IMR-90 (cell line): ENCODE measurements at regions not wholly inside any gene's neighbourhood (a gene's known extent, or its start where the extent isn't known, plus 50 kb on each side); places are given as distances from the start of the nearest gene placed in this dataset.

Experiments used
- ATAC-seq: fragments of 200-7000 bp; cut with Tn5 transposase; 2 replicates; pipeline ENCODE4 v1.9.1; 2020; ENCODE audit warnings: low read depth, mild to moderate bottlenecking, moderate library complexity
- BruUV-seq: library from RNA; stranded (reverse); fragments of 400-500 nt; replicated peaks from 2 replicates; lab custom pipeline; 2021; lab: Mats Ljungman, UMichigan
- CTCF ChIA-PET: fragments of 300-600 bp; formaldehyde crosslinking; extraction: SDS; loops from one replicate; lab custom pipeline; 2021; ENCODE audit warnings: antibody characterized with exemption; lab: Yijun Ruan, JAX
- POLR2A ChIA-PET: fragments of 300-600 bp; sonication (Branson Sonifier 250); formaldehyde crosslinking; loops from one replicate; lab custom pipeline; 2022; ENCODE audit warnings: antibody characterized with exemption; ENCODE audit not compliant: unreplicated experiment; lab: Charles Lee
- DNase-seq: peaks from one replicate; pipeline ENCODE4 v3.0.0; 2013
- H2AFZ ChIP-seq: replicated peaks from 2 replicates; pipeline ENCODE3; 2013; ENCODE audit warnings: low read length, mild to moderate bottlenecking; ENCODE audit not compliant: poor library complexity
- H2AK5ac ChIP-seq: 2 replicates; pipeline ENCODE4 v1.6.1; 2013; ENCODE audit warnings: low read depth, low read length, inconsistent platforms
- H2AK9ac ChIP-seq: replicated peaks from 2 replicates; pipeline ENCODE3; 2013; ENCODE audit warnings: mild to moderate bottlenecking, low read depth, low read length, moderate library complexity; ENCODE audit not compliant: poor library complexity
- H2BK120ac ChIP-seq: 2 replicates; pipeline ENCODE4 v1.6.1; 2013; ENCODE audit warnings: low read depth, low read length, inconsistent platforms
- H2BK15ac ChIP-seq: 3 replicates; pipeline ENCODE4 v1.6.1; 2013; ENCODE audit warnings: low read depth, low read length, inconsistent platforms
- H2BK20ac ChIP-seq: 2 replicates; pipeline ENCODE4 v1.6.1; 2013; ENCODE audit warnings: low read depth, mild to moderate bottlenecking, inconsistent platforms, low read length, moderate library complexity
- H2BK5ac ChIP-seq: 2 replicates; pipeline ENCODE4 v1.6.1; 2013; ENCODE audit warnings: mild to moderate bottlenecking, low read depth, low read length, inconsistent platforms; ENCODE audit not compliant: poor library complexity, severe bottlenecking
- H3K14ac ChIP-seq: replicated peaks from 2 replicates; pipeline ENCODE4 v1.6.1; 2013; ENCODE audit warnings: low read depth, low read length, inconsistent platforms
- H3K18ac ChIP-seq: 2 replicates; pipeline ENCODE4 v1.6.1; 2013; ENCODE audit warnings: low read depth, low read length, control low read depth
- H3K23ac ChIP-seq: 2 replicates; pipeline ENCODE4 v1.6.1; 2013; ENCODE audit warnings: low read depth, low read length, inconsistent platforms
- H3K27ac ChIP-seq: 2 replicates; pipeline ENCODE4 v1.5.1; 2013; ENCODE audit warnings: mild to moderate bottlenecking, control low read depth, low read length; ENCODE audit not compliant: insufficient read depth
- H3K27me3 ChIP-seq: 2 replicates; pipeline ENCODE4 v1.6.1; 2013; ENCODE audit warnings: low read length; ENCODE audit not compliant: control insufficient read depth, insufficient read depth
- H3K36me3 ChIP-seq: 2 replicates; pipeline ENCODE4 v1.6.1; 2013; ENCODE audit warnings: low read length, mixed read lengths; ENCODE audit not compliant: control insufficient read depth, insufficient read depth
- H3K4ac ChIP-seq: 2 replicates; pipeline ENCODE4 v1.6.1; 2013; ENCODE audit warnings: low read depth, low read length, inconsistent platforms
- H3K4me1 ChIP-seq: 2 replicates; pipeline ENCODE4 v1.6.1; 2013; ENCODE audit warnings: low read length, mixed read lengths; ENCODE audit not compliant: control insufficient read depth, insufficient read depth
- H3K4me2 ChIP-seq: 2 replicates; pipeline ENCODE4 v1.6.1; 2013; ENCODE audit warnings: low read depth, mild to moderate bottlenecking, control low read depth, low read length, moderate library complexity
- H3K4me3 ChIP-seq: 2 replicates; pipeline ENCODE4 v1.5.1; 2013; ENCODE audit warnings: low read depth, mild to moderate bottlenecking, control low read depth, low read length, moderate library complexity; ENCODE audit not compliant: insufficient read depth
- H3K56ac ChIP-seq: 2 replicates; pipeline ENCODE4 v1.6.1; 2013; ENCODE audit warnings: low read length, inconsistent platforms; ENCODE audit not compliant: insufficient read depth; ENCODE audit errors: extremely low read depth
- H3K79me1 ChIP-seq, 2 experiments: 2 replicates each; pipeline ENCODE4 v1.6.1; 2013; ENCODE audit warnings: low read length in 2 of 2, inconsistent platforms in 1 of 2, low read depth in 1 of 2
- H3K9ac ChIP-seq: 2 replicates; pipeline ENCODE4 v1.6.1; 2013; ENCODE audit warnings: low read depth, low read length, control low read depth
- H3K9me1 ChIP-seq: 2 replicates; pipeline ENCODE4 v1.6.1; 2013; ENCODE audit warnings: low read length, inconsistent platforms; ENCODE audit not compliant: insufficient read depth
- H3K9me3 ChIP-seq: 2 replicates; pipeline ENCODE4 v1.6.1; 2013; ENCODE audit warnings: low read length; ENCODE audit not compliant: control insufficient read depth, insufficient read depth
- H4K20me1 ChIP-seq: 2 replicates; pipeline ENCODE4 v1.6.1; 2013; ENCODE audit warnings: low read length, inconsistent platforms; ENCODE audit not compliant: insufficient read depth
- H4K5ac ChIP-seq: 2 replicates; pipeline ENCODE4 v1.6.1; 2013; ENCODE audit warnings: mild to moderate bottlenecking, low read depth, low read length, control low read depth
- H4K8ac ChIP-seq, 2 experiments: 2 replicates each; pipeline ENCODE4 v1.6.1; 2013; ENCODE audit warnings: low read depth in 2 of 2, low read length in 2 of 2, control low read depth in 1 of 2, inconsistent platforms in 1 of 2
- H4K91ac ChIP-seq: 2 replicates; pipeline ENCODE4 v1.6.1; 2013; ENCODE audit warnings: low read depth, low read length, inconsistent platforms; ENCODE audit not compliant: insufficient read depth
- BHLHE40 ChIP-seq: fragments of 150-350 bp; IDR thresholded peaks from 2 replicates; pipeline ENCODE4 v1.6.1; 2016; ENCODE audit warnings: mild to moderate bottlenecking, low read depth, low read length
- CEBPB ChIP-seq: IDR thresholded peaks from 2 replicates; pipeline ENCODE4 v1.6.1; 2012; ENCODE audit warnings: low read depth, low read length, improper control_type of control experiment
- CHD1 ChIP-seq: IDR thresholded peaks from 2 replicates; pipeline ENCODE4 v1.6.1; 2012; ENCODE audit warnings: low read depth, low read length, improper control_type of control experiment
- FOS ChIP-seq: fragments of 150-350 bp; IDR thresholded peaks from 2 replicates; pipeline ENCODE4 v1.6.1; 2016; ENCODE audit warnings: low read depth, low read length
- MAFK ChIP-seq: IDR thresholded peaks from 2 replicates; pipeline ENCODE4 v1.6.1; 2012; ENCODE audit warnings: low read depth, low read length, improper control_type of control experiment
- MAZ ChIP-seq: IDR thresholded peaks from 2 replicates; pipeline ENCODE4 v1.6.1; 2012; ENCODE audit warnings: low read depth, mild to moderate bottlenecking, low read length, improper control_type of control experiment, moderate library complexity, borderline replicate concordance
- MXI1 ChIP-seq: IDR thresholded peaks from 2 replicates; pipeline ENCODE4 v1.6.1; 2012; ENCODE audit warnings: low read depth, mild to moderate bottlenecking, low read length, moderate library complexity, borderline replicate concordance
- POLR2A ChIP-seq: IDR thresholded peaks from 2 replicates; pipeline ENCODE4 v1.6.1; 2012; ENCODE audit warnings: mild to moderate bottlenecking, low read depth, low read length
- RAD21 ChIP-seq: IDR thresholded peaks from 2 replicates; pipeline ENCODE4 v1.6.1; 2012; ENCODE audit warnings: low read length, improper control_type of control experiment
- RCOR1 ChIP-seq: IDR thresholded peaks from 2 replicates; pipeline ENCODE4 v1.6.1; 2012; ENCODE audit warnings: mild to moderate bottlenecking, low read length, improper control_type of control experiment; ENCODE audit not compliant: insufficient replicate concordance
- RFX5 ChIP-seq: IDR thresholded peaks from 2 replicates; pipeline ENCODE4 v1.8.0; 2012; ENCODE audit warnings: low read depth, mild to moderate bottlenecking, low read length, moderate library complexity
- WGBS, 2 experiments: methylation state at CpG; one replicate each; pipeline versions ENCODE4 v1.1.5 to v1.1.7; 2013; ENCODE audit warnings: missing lambda C conversion rate in 2 of 2; ENCODE audit not compliant: insufficient read length in 1 of 2; ENCODE audit errors: extremely low coverage in 2 of 2; 5-methylcytosine and 5-hydroxymethylcytosine counted together
- dilution Hi-C: fragments of 300-500 bp; cut with HindIII; formaldehyde crosslinking; loops from one replicate; pipeline ENCODE4 v1.14.3; 2018; ENCODE audit warnings: low sequenced_read_pairs; ENCODE audit not compliant: unreplicated experiment
- in situ Hi-C: fragments of 300-500 bp; cut with MboI; formaldehyde crosslinking; loops from 3 replicates; pipeline ENCODE4 v1.14.3; 2019; ENCODE audit warnings: low sequenced_read_pairs, inconsistent platforms, mixed read lengths
- intact Hi-C: fragments of 100-400 bp; cut with micrococcal nuclease; formaldehyde crosslinking; loops from 2 replicates; pipeline ENCODE4 v1.10.0; 2022
- TF ChIP-seq, protein P1 (sequence below): conservative IDR thresholded peaks from 2 replicates; pipeline ENCODE4 v1.5.1; 2012; ENCODE audit warnings: mild to moderate bottlenecking, low read depth, low read length, improper control_type of control experiment
- TF ChIP-seq, protein P2 (sequence below): fragments of 150-350 bp; IDR thresholded peaks from 2 replicates; pipeline ENCODE4 v1.6.1; 2016; ENCODE audit warnings: low read depth, mild to moderate bottlenecking, low read length, moderate library complexity, borderline replicate concordance
- TF ChIP-seq, protein P3 (sequence below): fragments of 150-350 bp; IDR thresholded peaks from 2 replicates; pipeline ENCODE4 v1.6.1; 2017; ENCODE audit warnings: mild to moderate bottlenecking, antibody characterized with exemption, low read length, low read depth

DNA sequence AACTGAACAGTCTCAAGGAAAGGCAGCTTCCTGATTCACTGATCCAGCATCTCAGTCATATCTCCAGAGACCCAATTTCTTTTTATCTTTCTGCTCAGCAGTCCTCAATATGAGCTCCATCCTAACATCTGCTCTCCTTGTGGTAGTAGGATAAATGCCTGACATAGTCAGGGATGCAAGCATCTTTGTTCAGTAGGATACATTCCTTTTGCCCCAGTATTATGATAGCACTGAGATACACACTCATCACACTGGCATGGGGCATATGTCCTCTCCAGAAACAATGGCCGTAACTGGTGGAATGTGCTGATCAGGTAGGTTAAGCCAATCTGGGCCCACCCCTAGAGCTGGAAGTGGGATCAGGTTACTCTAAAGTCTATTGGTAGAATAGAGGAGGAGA lies 207.2 kb downstream of the ETAA1 start:
- Histone ChIP-seq H2AK5ac (no peak overlapping the region), H3K27ac (no peak overlapping the region), H3K18ac (no peak overlapping the region), H3K56ac (no peak overlapping the region), H3K9ac (no peak overlapping the region), H3K79me1 (no peaks in the 10 kb centered on the region), H2BK20ac (no peak overlapping the region), H4K91ac (no peak overlapping the region), H2AFZ (no peak overlapping the region), H4K20me1 (no peaks in the 10 kb centered on the region), H2BK5ac (no peak overlapping the region), H3K4me3 (no peak overlapping the region), H2BK15ac (no peak overlapping the region), H2AK9ac (no peak overlapping the region), H3K27me3 (no peaks in the 10 kb centered on the region), H3K4me1 (peaks cover 7% of the 10 kb centered on the region; the same call in 1 of the 2 replicates), H3K23ac (no peak overlapping the region), H3K9me3 (no peaks in the 10 kb centered on the region), H3K4me2 (no peak overlapping the region), H2BK120ac (no peak overlapping the region), H3K36me3 (no peaks in the 10 kb centered on the region), H4K5ac (no peak overlapping the region), H3K14ac (no peak overlapping the region), H3K4ac (no peak overlapping the region), H3K9me1 (peaks cover 7% of the 10 kb centered on the region), H4K8ac (no peak overlapping the region)
- in situ Hi-C loops (no loop called here), dilution Hi-C loops (no loop called here), intact Hi-C loops (no loop called here)
- no TSS peak for BruUV-seq
- ChIA-PET POLR2A (no interaction called here), CTCF (no interaction called here)
- no peak for TF ChIP-seq CHD1
- TF ChIP-seq POLR2A: no peak
- TF ChIP-seq, protein P1, sequence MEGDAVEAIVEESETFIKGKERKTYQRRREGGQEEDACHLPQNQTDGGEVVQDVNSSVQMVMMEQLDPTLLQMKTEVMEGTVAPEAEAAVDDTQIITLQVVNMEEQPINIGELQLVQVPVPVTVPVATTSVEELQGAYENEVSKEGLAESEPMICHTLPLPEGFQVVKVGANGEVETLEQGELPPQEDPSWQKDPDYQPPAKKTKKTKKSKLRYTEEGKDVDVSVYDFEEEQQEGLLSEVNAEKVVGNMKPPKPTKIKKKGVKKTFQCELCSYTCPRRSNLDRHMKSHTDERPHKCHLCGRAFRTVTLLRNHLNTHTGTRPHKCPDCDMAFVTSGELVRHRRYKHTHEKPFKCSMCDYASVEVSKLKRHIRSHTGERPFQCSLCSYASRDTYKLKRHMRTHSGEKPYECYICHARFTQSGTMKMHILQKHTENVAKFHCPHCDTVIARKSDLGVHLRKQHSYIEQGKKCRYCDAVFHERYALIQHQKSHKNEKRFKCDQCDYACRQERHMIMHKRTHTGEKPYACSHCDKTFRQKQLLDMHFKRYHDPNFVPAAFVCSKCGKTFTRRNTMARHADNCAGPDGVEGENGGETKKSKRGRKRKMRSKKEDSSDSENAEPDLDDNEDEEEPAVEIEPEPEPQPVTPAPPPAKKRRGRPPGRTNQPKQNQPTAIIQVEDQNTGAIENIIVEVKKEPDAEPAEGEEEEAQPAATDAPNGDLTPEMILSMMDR: no peak
- TF ChIP-seq RCOR1: no peak
- TF ChIP-seq RAD21: no peak
- TF ChIP-seq MAFK: no peak
- no peak for TF ChIP-seq MXI1
- TF ChIP-seq, protein P2, sequence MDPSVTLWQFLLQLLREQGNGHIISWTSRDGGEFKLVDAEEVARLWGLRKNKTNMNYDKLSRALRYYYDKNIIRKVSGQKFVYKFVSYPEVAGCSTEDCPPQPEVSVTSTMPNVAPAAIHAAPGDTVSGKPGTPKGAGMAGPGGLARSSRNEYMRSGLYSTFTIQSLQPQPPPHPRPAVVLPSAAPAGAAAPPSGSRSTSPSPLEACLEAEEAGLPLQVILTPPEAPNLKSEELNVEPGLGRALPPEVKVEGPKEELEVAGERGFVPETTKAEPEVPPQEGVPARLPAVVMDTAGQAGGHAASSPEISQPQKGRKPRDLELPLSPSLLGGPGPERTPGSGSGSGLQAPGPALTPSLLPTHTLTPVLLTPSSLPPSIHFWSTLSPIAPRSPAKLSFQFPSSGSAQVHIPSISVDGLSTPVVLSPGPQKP: no peak
- TF ChIP-seq, protein P3, sequence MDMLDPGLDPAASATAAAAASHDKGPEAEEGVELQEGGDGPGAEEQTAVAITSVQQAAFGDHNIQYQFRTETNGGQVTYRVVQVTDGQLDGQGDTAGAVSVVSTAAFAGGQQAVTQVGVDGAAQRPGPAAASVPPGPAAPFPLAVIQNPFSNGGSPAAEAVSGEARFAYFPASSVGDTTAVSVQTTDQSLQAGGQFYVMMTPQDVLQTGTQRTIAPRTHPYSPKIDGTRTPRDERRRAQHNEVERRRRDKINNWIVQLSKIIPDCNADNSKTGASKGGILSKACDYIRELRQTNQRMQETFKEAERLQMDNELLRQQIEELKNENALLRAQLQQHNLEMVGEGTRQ: no peak
- no peak for TF ChIP-seq MAZ
- no peak for TF ChIP-seq FOS
- TF ChIP-seq RFX5: no peak
- TF ChIP-seq CEBPB: no peak
- no peak for TF ChIP-seq BHLHE40
- ATAC-seq: peak; percentile 59
- WGBS, 2 experiments: no CpG with 5 or more reads among the region's 1 CpG
- peak; percentile 49 for DNase-seq
